Esophagus (tissue), 2 donors: ENCODE measurements at regions not wholly inside any gene's neighbourhood (a gene's known extent, or its start where the extent isn't known, plus 50 kb on each side); places are given as distances from the start of the nearest gene placed in this dataset.

ENCODE experiments used
- H3K27ac ChIP-seq, 2 donors: one replicate each; pipeline ENCODE4 v1.5.1; 2013; ENCODE audit warnings: low read depth in 2 of 2, mild to moderate bottlenecking in 2 of 2, inconsistent platforms in 1 of 2, low read length in 1 of 2, moderate library complexity in 1 of 2
- H3K27me3 ChIP-seq, 2 donors: one replicate each; pipeline ENCODE4 v1.6.1; 2013; ENCODE audit warnings: low read length in 2 of 2, control low read depth in 1 of 2, mild to moderate bottlenecking in 1 of 2; ENCODE audit not compliant: insufficient read depth in 2 of 2, control insufficient read depth in 1 of 2
- H3K36me3 ChIP-seq, 2 donors: one replicate each; pipeline ENCODE4 v1.6.1; 2013; ENCODE audit warnings: low read length in 1 of 2; ENCODE audit not compliant: control insufficient read depth in 2 of 2, insufficient read depth in 2 of 2
- H3K4me1 ChIP-seq, 2 donors: one replicate each; pipeline ENCODE4 v1.6.1; 2013; ENCODE audit warnings: low read length in 1 of 2; ENCODE audit not compliant: control insufficient read depth in 2 of 2, insufficient read depth in 2 of 2
- H3K4me3 ChIP-seq, 2 donors: one replicate each; pipeline ENCODE4 v1.5.1; 2013; ENCODE audit warnings: low read length in 2 of 2, mild to moderate bottlenecking in 2 of 2, low read depth in 1 of 2, moderate library complexity in 1 of 2
- H3K9me3 ChIP-seq, 2 donors: one replicate each; pipeline ENCODE4 v1.6.1; 2013; ENCODE audit warnings: mild to moderate bottlenecking in 2 of 2, low read depth in 1 of 2, low read length in 1 of 2, moderate library complexity in 1 of 2; ENCODE audit not compliant: control insufficient read depth in 2 of 2, insufficient read depth in 1 of 2
- WGBS, 2 donors: extraction: QIAGEN DNeasy Blood & Tissue Kit; methylation state at CpG; one replicate each; pipeline ENCODE4 v1.1.7; 2013; 5-methylcytosine and 5-hydroxymethylcytosine counted together
- donor health status: healthy with polysubstance abuse.
- donor health status: Bipolar disorder and iron deficiency.

DNA sequence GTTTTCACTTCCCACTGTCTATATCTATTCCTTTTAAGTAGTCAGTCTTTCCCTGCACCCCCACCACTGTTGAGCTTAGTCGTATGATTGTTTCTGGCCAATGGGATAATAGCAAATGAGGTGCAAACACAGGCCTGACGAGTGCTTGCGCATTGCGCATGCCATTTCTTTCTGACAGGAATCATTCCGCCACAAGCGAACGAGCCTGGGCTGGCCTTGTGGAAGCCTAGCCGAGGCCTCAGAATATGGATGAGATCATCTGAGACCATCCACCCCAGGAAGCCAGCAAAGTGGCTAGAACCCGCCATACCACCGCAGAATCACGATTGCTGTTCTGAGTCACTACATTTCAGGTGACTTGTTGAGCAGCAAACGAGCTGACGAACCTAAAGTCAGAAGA, 52.2 kb upstream of the PRL start:
- WGBS, 2 donors = 94 to 95% methylated on average over 13 of the region's 13 CpGs
- H3K9me3 ChIP-seq = no peaks in the 10 kb centered on the region
- no peaks in the 10 kb centered on the region for H3K27me3 ChIP-seq
- no peaks in the 10 kb centered on the region for H3K36me3 ChIP-seq
- H3K27ac ChIP-seq = no peak overlapping the region
- no peaks in the 10 kb centered on the region for H3K4me1 ChIP-seq
- no peak overlapping the region for H3K4me3 ChIP-seq

DNA sequence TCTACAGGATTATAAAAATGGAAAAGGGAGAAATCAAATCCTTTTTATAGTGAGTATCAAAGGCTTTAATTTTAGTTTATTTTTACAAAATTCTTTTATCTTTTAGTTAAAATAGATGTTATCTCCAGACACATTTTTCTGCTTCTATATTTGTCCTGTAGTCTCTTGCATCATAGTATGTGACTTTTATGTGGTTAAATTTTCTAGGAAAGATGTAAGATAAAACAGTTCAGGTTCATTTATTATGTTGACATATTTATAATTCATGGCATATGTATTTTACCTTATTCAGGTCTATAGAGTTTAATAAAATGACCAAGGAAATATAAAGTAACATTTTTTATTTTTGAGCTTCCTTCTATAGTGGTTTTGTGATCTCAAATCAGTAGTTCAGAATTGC, 52.7 kb upstream of the PRL start:
- no peaks in the 10 kb centered on the region for H3K9me3 ChIP-seq
- H3K27ac ChIP-seq = no peak overlapping the region
- H3K36me3 ChIP-seq = no peaks in the 10 kb centered on the region
- no peaks in the 10 kb centered on the region for H3K4me1 ChIP-seq
- H3K27me3 ChIP-seq = no peaks in the 10 kb centered on the region
- H3K4me3 ChIP-seq = no peak overlapping the region

DNA sequence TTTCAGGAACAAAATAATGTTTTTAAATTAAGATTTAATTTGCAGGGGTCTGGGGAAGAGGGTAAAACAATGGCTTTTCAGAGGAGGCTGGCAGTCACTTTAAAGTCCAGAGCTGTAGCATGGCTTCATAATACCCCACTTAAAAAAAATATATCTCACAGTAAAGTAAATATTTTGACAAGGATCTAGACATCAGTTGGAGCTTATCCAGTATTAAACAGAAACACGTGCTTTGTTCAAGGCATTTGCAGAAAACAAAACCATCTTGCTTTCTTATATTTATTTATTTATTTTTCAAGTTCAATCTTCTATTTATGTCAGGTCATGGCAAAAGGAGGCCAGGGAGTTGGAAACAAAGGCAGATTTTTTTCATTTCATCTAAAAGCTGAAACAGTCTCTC, 53.3 kb upstream of the PRL start:
- no peak overlapping the region for H3K27ac ChIP-seq
- no peaks in the 10 kb centered on the region for H3K4me1 ChIP-seq
- H3K36me3 ChIP-seq = no peaks in the 10 kb centered on the region
- H3K4me3 ChIP-seq = no peak overlapping the region
- 13 to 17% methylated on average over 1 of the region's 1 CpG for WGBS, 2 donors
- H3K27me3 ChIP-seq = no peaks in the 10 kb centered on the region
- no peaks in the 10 kb centered on the region for H3K9me3 ChIP-seq

DNA sequence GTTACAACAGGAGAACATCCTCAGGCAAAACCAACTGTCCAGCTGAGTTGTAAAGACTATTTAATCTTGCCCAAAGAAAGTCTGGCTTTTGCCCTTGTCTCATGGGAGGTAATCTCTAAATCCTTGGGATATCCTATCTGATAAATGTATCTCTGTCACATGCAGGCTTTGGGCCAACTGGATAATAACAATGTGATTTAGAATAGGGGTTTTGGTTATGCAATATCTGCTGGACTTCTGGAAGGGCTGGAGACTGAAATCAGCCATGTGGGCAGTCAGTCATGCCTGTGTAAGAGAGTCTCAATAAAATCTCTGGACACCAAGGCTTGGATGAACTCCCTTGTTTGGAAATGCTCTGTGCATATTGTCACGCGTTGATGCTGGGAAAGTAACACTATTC, 56.3 kb upstream of the PRL start:
- no peaks in the 10 kb centered on the region for H3K9me3 ChIP-seq
- WGBS, 2 donors = 81 to 85% methylated on average over 2 of the region's 2 CpGs
- no peaks in the 10 kb centered on the region for H3K4me1 ChIP-seq
- H3K27ac ChIP-seq = no peak overlapping the region
- no peaks in the 10 kb centered on the region for H3K27me3 ChIP-seq
- no peak overlapping the region for H3K4me3 ChIP-seq
- H3K36me3 ChIP-seq = no peaks in the 10 kb centered on the region

DNA sequence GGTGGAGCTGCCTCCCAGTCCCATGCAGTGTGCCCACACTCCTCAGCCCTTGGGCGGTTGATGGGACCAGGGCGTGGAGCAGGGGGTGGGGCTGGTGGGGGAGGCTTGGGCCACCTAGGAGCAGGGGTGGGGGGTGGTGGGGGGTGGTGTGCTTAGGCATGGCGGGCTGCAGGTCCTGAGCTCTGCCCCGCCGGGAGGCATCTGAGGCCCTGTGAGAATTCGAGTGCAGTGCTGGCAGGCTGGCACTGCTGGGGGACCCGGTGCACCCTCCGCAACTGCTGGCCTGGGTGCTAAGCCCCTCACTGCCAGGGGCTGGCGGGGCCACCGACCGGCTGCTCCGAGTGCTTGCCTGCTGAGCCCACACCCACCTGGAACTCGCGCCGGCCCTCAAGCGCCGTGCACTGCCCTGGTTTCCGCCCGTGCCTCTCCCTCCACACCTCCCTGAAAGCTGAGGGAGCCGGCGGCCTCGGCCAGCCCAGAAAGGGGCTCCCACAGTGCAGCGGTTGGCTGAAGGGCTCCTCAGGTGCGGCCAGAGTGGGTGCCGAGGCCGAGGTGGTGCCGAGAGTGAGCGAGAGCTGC, 59.6 kb upstream of the PRL start:
- no peak overlapping the region for H3K4me3 ChIP-seq
- H3K4me1 ChIP-seq = no peaks in the 10 kb centered on the region
- 84 to 89% methylated on average over 24 to 28 of the region's 28 CpGs for WGBS, 2 donors
- no peaks in the 10 kb centered on the region for H3K36me3 ChIP-seq
- no peak overlapping the region for H3K27ac ChIP-seq
- no peaks in the 10 kb centered on the region for H3K27me3 ChIP-seq
- peaks cover 0 to under 1% of the 10 kb centered on the region in 2 donors for H3K9me3 ChIP-seq

DNA sequence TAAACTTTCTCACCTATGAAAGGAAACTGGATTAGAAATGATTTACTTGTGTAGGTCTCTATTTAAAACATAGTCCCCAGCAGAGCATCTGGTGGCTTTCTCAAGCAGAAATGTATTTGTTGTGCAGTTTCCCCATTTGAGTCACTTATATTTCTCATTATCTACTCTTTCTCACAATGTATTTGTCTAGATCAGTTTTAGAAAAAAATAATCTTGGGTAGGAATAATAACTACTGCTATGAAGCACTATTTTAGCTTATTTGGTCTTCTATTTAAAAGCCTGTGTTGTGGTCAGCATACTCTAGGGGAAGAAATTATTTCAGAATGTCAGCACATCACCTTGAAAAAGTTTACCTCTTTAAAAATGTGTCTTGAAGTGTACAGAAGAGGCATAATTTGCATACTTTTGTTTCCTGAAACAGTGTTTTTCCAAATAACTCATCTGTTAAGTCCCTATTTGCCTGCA, 60.9 kb upstream of the PRL start:
- no peaks in the 10 kb centered on the region for H3K4me1 ChIP-seq
- H3K27ac ChIP-seq = no peak overlapping the region
- H3K27me3 ChIP-seq = no peaks in the 10 kb centered on the region
- H3K9me3 ChIP-seq = peaks cover 0 to 4% of the 10 kb centered on the region in 2 donors
- no peaks in the 10 kb centered on the region for H3K36me3 ChIP-seq
- H3K4me3 ChIP-seq = no peak overlapping the region

DNA sequence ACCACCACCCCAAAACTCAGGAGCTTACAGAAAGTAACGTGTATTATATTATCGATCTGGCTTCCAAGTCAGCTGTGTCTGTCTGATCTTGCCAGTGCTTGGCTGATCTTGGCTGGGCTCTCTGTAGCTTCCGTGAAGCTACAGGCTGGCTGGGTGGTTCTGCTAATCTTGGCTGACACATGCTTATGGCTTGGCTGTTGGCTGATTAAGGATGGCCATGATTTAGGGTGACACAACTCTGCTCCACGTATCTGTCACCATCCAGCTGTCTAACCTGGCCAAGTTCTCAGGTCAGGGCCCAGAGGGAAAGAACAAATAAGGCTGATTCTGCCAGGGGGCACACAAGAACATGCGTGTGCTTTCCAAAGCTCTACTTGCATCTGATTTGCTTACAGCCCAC, 64.7 kb upstream of the PRL start:
- WGBS, 2 donors = 51 to 65% methylated on average over 5 of the region's 5 CpGs

DNA sequence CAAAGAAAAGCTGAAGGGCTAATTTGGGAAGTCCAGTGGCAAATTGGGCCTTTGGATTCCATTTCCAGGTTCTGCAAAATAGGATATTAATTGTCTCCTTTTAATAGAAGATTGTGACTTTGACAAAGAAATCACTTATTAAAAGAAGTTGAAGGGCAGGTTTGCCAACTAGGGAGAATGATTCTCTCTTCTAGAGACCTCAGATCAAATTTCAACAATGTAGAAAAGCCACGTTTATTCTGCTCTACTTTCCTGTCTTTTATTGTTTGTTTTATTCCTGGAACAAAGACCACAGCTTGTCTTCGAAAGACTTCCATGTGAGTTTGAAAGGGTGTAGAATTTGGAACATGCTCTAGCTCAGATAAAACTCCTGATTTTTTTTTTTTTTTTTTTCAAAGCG, 65.5 kb upstream of the PRL start:
- H3K9me3 ChIP-seq = peaks cover 3 to 4% of the 10 kb centered on the region in 2 donors
- WGBS, 2 donors = 36 to 37% methylated on average over 3 of the region's 3 CpGs
- no peaks in the 10 kb centered on the region for H3K27me3 ChIP-seq
- no peaks in the 10 kb centered on the region for H3K4me1 ChIP-seq
- H3K4me3 ChIP-seq = no peak overlapping the region
- no peaks in the 10 kb centered on the region for H3K36me3 ChIP-seq
- H3K27ac ChIP-seq = peak overlapping the region in 1 of 2 donors; percentile 72

More for the DNA sequence above, 64.7 kb upstream of the PRL start:
- Histone ChIP-seq H3K4me1 (no peaks in the 10 kb centered on the region), H3K27me3 (no peaks in the 10 kb centered on the region), H3K4me3 (no peak overlapping the region), H3K36me3 (no peaks in the 10 kb centered on the region), H3K9me3 (peaks cover 3 to 4% of the 10 kb centered on the region in 2 donors), H3K27ac (peak overlapping the region in 1 of 2 donors; percentile 35)

DNA sequence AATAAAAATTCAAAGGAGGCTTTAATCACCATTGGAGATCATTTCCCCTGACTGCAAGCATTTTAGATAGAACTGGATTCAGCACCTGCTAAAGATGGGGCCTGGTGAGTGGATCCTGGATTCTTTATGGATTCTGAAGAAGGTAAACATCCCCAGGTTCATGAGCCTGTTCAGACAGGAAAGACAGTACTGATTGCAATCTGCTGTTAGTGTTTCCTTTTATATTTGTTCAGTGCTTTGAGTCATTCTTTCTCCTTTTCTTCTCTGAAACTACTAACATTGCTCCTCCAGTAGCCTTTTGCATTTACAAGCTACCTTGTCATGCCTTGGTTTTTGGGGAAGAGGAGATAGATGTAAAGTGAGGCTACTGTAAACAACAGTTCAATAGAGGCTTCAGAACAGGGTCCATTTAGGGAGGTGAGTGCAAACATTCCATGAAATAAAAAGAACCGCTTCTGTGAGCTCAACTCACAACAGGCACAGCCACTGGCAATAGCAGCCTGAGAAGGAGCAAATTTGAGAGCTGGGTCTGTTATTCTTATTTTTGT, 66.4 kb upstream of the PRL start:
- Histone ChIP-seq H3K27me3 (no peaks in the 10 kb centered on the region), H3K27ac (peak overlapping the region; percentile 24 to 72), H3K4me3 (no peak overlapping the region), H3K9me3 (peaks cover 3 to 4% of the 10 kb centered on the region in 2 donors), H3K4me1 (no peaks in the 10 kb centered on the region), H3K36me3 (no peaks in the 10 kb centered on the region)
- 61 to 72% methylated on average over 1 of the region's 1 CpG for WGBS, 2 donors

DNA sequence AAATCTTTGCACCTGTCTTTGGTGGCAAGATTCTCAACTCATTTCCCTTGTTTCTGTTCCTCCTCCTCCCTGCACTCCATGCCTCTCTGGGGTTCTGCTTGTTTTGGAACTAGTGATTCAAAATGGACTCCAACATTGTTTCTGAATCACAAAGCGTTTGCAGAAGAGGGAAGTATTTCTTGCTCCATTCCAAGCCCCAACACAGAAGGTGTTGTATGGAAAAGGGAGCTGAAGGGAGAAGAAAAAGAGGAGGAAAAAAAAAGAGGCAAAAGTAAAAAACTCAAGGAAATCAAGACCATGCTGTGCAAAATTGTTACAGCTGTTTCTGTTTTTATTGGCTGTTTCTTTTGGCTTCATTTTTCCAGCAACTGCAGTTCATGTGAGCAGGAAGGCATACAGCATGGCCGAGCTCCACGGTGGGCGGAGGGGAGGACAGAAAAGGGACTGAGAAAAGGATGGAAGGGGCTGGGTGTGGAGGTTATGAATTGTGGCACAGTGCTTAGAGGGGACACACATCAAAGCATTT, 66.9 kb upstream of the PRL start:
- 43 to 60% methylated on average over 4 of the region's 4 CpGs for WGBS, 2 donors
- peaks cover 3 to 4% of the 10 kb centered on the region in 2 donors for H3K9me3 ChIP-seq
- no peak overlapping the region for H3K4me3 ChIP-seq
- H3K36me3 ChIP-seq = no peaks in the 10 kb centered on the region
- no peaks in the 10 kb centered on the region for H3K27me3 ChIP-seq
- peak overlapping the region; percentile 24 to 28 for H3K27ac ChIP-seq
- H3K4me1 ChIP-seq = no peaks in the 10 kb centered on the region
